HepG2 (cell line): ENCODE measurements at regions not wholly inside any gene's neighbourhood (a gene's known extent, or its start where the extent isn't known, plus 50 kb on each side); places are given as distances from the start of the nearest gene placed in this dataset.

Source experiments
- GZF1 ChIP-seq: sonication (generic); formaldehyde crosslinking; IDR thresholded peaks from 2 replicates; pipeline ENCODE4 v1.5.1; 2020; ENCODE audit warnings: mild to moderate bottlenecking, missing genetic modification reagents
- KAT8 ChIP-seq: IDR thresholded peaks from 2 replicates; pipeline ENCODE4 v1.6.1; 2016; ENCODE audit warnings: missing genetic modification reagents, missing compliant biosample characterization
- MAFK ChIP-seq, 2 experiments: IDR thresholded peaks in 1 of 2; conservative IDR thresholded peaks in 1 of 2; 2 replicates each; pipeline ENCODE4 v1.6.1; 2011; ENCODE audit warnings: improper control_type of control experiment in 2 of 2, low read length in 2 of 2
- MIER3 ChIP-seq: IDR thresholded peaks from 2 replicates; pipeline ENCODE4 v1.6.1; 2016; ENCODE audit warnings: missing compliant biosample characterization, borderline replicate concordance
- MTA1 ChIP-seq: sonication (generic); formaldehyde crosslinking; IDR thresholded peaks from 2 replicates; pipeline ENCODE4 v1.4.0; 2020; ENCODE audit warnings: missing genetic modification reagents, mild to moderate bottlenecking, borderline replicate concordance
- MYPOP ChIP-seq: sonication (generic); formaldehyde crosslinking; IDR thresholded peaks from 2 replicates; pipeline ENCODE4 v1.8.1; 2023; ENCODE audit warnings: mild to moderate bottlenecking, moderate library complexity, missing genetic modification reagents
- NAIF1 ChIP-seq: sonication (generic); formaldehyde crosslinking; IDR thresholded peaks from 2 replicates; pipeline ENCODE4 v1.5.0; 2020; ENCODE audit warnings: mild to moderate bottlenecking, missing genetic modification reagents, borderline replicate concordance
- RFX5 ChIP-seq: IDR thresholded peaks from 2 replicates; pipeline ENCODE4 v1.6.1; 2011; ENCODE audit warnings: low read depth, low read length, improper control_type of control experiment
- YEATS2 ChIP-seq: sonication (generic); formaldehyde crosslinking; IDR thresholded peaks from 2 replicates; pipeline ENCODE4 v1.4.0; 2020; ENCODE audit warnings: missing genetic modification reagents, borderline replicate concordance
- ZBTB1 ChIP-seq: sonication (generic); formaldehyde crosslinking; IDR thresholded peaks from 2 replicates; pipeline ENCODE4 v1.4.0; 2020; ENCODE audit warnings: missing genetic modification reagents, borderline replicate concordance
- ZMAT3 ChIP-seq: sonication (generic); formaldehyde crosslinking; conservative IDR thresholded peaks from 2 replicates; pipeline ENCODE4 v1.7.0; 2021; ENCODE audit warnings: missing genetic modification reagents
- ZNF18 ChIP-seq: sonication (generic); formaldehyde crosslinking; IDR thresholded peaks from 2 replicates; pipeline ENCODE4 v1.8.0; 2022; ENCODE audit warnings: mild to moderate bottlenecking, missing genetic modification reagents; ENCODE audit not compliant: insufficient replicate concordance
- ZNF230 ChIP-seq: sonication (generic); formaldehyde crosslinking; IDR thresholded peaks from 2 replicates; pipeline ENCODE4 v1.4.0; 2020; ENCODE audit warnings: mild to moderate bottlenecking, missing genetic modification reagents
- ZNF550 ChIP-seq: sonication (generic); formaldehyde crosslinking; IDR thresholded peaks from 2 replicates; pipeline ENCODE4 v1.4.0; 2020; ENCODE audit warnings: mild to moderate bottlenecking, missing genetic modification reagents, borderline replicate concordance
- ZNF652 ChIP-seq: IDR thresholded peaks from 2 replicates; pipeline ENCODE4 v1.6.1; 2016; ENCODE audit warnings: low read depth, borderline replicate concordance
- TF ChIP-seq, protein P1 (sequence below): sonication (generic); formaldehyde crosslinking; IDR thresholded peaks from 2 replicates; pipeline ENCODE4 v1.4.0; 2020; ENCODE audit warnings: low read depth, mild to moderate bottlenecking, missing genetic modification reagents
- TF ChIP-seq, protein P2 (sequence below): sonication (generic); formaldehyde crosslinking; IDR thresholded peaks from 2 replicates; pipeline ENCODE4 v1.5.1; 2020; ENCODE audit warnings: mild to moderate bottlenecking, missing genetic modification reagents, borderline replicate concordance
- TF ChIP-seq, protein P3 (sequence below): sonication (generic); formaldehyde crosslinking; IDR thresholded peaks from 2 replicates; pipeline ENCODE4 v1.4.0; 2020; ENCODE audit warnings: missing genetic modification reagents, mild to moderate bottlenecking, borderline replicate concordance

DNA sequence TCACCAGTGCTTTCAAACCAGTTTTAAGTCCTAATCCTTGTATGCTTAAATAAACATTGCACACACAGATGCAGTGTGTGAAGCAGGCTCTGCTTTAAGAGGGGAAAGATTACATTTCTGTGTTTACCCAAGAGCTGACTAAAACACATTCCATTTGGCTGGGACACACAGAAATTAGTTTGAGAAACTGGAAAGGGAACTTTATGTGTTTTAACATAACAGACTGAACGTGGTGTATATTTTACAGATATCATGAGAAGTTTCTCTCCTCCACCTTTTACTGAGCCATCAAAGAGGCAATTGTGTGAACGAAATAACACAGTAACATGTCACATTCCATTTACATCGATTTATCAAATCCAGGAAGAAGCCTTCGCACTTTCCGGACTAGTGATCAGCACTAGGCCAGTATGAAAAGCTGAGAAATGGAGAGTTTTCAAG lies 121.8 kb downstream of the MAIP1 start (continued):
- TF ChIP-seq ZNF652 (CRISPR knock-in tag) (peak; percentile 27; the same call in 1 of the 2 replicates), KAT8 (no peak; the same call in 1 of the 2 replicates), ZNF550 (CRISPR knock-in tag) (no peak), MIER3 (CRISPR knock-in tag) (peak; percentile 81; the same call in 1 of the 2 replicates), MYPOP (CRISPR knock-in tag) (no peak), YEATS2 (CRISPR knock-in tag) (peak; percentile 43; the same call in 1 of the 2 replicates), MTA1 (no peak), ZBTB1 (no peak), GZF1 (CRISPR knock-in tag) (no peak), ZMAT3 (CRISPR knock-in tag) (no peak), MAFK (conservative IDR thresholded peaks at IDR 0.05 in 1 of 2, IDR thresholded peaks at IDR 0.05 in 1 of 2; ENCODE audit: low read length in 2 of 2) (no peak), ZNF18 (CRISPR knock-in tag) (peak; percentile 1), ZNF230 (no peak), RFX5 (no peak), NAIF1 (CRISPR knock-in tag) (no peak)
- TF ChIP-seq, protein P1, sequence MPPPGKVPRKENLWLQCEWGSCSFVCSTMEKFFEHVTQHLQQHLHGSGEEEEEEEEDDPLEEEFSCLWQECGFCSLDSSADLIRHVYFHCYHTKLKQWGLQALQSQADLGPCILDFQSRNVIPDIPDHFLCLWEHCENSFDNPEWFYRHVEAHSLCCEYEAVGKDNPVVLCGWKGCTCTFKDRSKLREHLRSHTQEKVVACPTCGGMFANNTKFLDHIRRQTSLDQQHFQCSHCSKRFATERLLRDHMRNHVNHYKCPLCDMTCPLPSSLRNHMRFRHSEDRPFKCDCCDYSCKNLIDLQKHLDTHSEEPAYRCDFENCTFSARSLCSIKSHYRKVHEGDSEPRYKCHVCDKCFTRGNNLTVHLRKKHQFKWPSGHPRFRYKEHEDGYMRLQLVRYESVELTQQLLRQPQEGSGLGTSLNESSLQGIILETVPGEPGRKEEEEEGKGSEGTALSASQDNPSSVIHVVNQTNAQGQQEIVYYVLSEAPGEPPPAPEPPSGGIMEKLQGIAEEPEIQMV = no peak
- TF ChIP-seq, protein P2, sequence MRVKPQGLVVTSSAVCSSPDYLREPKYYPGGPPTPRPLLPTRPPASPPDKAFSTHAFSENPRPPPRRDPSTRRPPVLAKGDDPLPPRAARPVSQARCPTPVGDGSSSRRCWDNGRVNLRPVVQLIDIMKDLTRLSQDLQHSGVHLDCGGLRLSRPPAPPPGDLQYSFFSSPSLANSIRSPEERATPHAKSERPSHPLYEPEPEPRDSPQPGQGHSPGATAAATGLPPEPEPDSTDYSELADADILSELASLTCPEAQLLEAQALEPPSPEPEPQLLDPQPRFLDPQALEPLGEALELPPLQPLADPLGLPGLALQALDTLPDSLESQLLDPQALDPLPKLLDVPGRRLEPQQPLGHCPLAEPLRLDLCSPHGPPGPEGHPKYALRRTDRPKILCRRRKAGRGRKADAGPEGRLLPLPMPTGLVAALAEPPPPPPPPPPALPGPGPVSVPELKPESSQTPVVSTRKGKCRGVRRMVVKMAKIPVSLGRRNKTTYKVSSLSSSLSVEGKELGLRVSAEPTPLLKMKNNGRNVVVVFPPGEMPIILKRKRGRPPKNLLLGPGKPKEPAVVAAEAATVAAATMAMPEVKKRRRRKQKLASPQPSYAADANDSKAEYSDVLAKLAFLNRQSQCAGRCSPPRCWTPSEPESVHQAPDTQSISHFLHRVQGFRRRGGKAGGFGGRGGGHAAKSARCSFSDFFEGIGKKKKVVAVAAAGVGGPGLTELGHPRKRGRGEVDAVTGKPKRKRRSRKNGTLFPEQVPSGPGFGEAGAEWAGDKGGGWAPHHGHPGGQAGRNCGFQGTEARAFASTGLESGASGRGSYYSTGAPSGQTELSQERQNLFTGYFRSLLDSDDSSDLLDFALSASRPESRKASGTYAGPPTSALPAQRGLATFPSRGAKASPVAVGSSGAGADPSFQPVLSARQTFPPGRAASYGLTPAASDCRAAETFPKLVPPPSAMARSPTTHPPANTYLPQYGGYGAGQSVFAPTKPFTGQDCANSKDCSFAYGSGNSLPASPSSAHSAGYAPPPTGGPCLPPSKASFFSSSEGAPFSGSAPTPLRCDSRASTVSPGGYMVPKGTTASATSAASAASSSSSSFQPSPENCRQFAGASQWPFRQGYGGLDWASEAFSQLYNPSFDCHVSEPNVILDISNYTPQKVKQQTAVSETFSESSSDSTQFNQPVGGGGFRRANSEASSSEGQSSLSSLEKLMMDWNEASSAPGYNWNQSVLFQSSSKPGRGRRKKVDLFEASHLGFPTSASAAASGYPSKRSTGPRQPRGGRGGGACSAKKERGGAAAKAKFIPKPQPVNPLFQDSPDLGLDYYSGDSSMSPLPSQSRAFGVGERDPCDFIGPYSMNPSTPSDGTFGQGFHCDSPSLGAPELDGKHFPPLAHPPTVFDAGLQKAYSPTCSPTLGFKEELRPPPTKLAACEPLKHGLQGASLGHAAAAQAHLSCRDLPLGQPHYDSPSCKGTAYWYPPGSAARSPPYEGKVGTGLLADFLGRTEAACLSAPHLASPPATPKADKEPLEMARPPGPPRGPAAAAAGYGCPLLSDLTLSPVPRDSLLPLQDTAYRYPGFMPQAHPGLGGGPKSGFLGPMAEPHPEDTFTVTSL (CRISPR knock-in tag) = peak; percentile 99
- TF ChIP-seq, protein P3, sequence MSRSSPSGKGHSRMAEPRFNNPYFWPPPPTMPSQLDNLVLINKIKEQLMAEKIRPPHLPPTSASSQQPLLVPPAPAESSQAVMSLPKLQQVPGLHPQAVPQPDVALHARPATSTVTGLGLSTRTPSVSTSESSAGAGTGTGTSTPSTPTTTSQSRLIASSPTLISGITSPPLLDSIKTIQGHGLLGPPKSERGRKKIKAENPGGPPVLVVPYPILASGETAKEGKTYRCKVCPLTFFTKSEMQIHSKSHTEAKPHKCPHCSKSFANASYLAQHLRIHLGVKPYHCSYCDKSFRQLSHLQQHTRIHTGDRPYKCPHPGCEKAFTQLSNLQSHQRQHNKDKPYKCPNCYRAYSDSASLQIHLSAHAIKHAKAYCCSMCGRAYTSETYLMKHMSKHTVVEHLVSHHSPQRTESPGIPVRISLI (CRISPR knock-in tag) = no peak
